GM21786 (cell line): ENCODE measurements at regions not wholly inside any gene's neighbourhood (a gene's known extent, or its start where the extent isn't known, plus 50 kb on each side); places are given as distances from the start of the nearest gene placed in this dataset.

Source experiments
- ATAC-seq: cut with Tn5 transposase; IDR thresholded peaks from one replicate; pipeline ENCODE4 v1.9.1; 2021; ENCODE audit not compliant: unreplicated experiment

GRCh38 chr12:82174936-82175335 lies 183.3 kb downstream of the CCDC59 start:
- no peak for ATAC-seq

- no peak for ATAC-seq
Measured at GRCh38 chr12:82174383-82174782, 183.8 kb downstream of the CCDC59 start.

- no peak for ATAC-seq
Measured at GRCh38 chr12:82149045-82149444, 209.1 kb downstream of the CCDC59 start.

- ATAC-seq = no peak
Measured at GRCh38 chr12:82146740-82147139, 211.4 kb downstream of the CCDC59 start.

DNA sequence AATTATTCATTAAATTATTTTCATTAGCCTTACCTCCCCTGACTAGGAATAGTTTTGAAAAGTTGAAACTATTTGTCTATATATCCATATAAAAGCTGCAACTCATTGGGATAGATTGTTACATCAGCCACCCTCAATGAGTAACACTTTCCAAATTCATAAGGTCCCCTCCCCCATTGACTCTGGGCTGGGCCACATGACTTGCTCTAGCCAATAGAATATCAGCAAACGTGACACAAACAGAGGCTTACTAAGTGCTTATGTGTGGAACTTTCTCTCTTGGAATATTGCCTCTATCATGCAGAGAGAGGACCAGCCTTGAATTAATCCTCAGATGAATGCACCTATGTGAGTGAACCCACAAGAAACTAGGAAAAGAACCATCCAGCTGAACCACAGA lies 213.7 kb downstream of the CCDC59 start:
- ATAC-seq = no peak

GRCh38 chr12:82132390-82132789 lies 225.8 kb downstream of the CCDC59 start:
- ATAC-seq = no peak

GRCh38 chr12:82130762-82131161 lies 227.4 kb downstream of the CCDC59 start:
- ATAC-seq = no peak

DNA sequence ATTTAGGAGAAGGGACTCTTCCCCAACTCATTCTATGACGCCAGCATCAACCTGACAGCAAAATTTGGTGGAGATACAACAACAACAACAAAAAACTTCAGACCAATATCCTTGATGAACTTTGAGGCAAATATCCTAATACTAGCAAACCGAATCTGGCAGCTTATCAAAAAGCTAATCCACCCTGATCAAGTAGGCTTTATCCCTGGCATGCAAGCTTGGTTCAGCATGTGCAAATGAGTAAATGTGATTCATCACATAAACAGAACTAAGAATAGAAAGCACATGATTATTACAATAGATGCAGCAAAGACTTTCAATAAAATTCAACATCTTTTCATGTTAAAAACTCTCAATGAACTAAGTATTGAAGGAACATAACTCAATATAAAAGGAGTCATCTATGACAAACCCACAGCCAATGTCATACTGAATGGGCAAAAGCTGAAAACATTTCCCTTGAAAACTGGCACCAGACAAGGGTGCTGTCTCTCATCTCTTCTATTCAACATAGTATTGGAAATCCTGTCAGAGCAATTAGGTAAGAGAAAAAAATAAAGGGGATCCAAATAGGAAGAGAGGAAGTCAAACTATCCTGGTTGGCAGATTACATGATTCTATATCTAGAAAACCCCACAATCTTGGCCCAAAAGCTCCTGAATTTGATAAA lies 233.3 kb downstream of the CCDC59 start:
- no peak for ATAC-seq

DNA sequence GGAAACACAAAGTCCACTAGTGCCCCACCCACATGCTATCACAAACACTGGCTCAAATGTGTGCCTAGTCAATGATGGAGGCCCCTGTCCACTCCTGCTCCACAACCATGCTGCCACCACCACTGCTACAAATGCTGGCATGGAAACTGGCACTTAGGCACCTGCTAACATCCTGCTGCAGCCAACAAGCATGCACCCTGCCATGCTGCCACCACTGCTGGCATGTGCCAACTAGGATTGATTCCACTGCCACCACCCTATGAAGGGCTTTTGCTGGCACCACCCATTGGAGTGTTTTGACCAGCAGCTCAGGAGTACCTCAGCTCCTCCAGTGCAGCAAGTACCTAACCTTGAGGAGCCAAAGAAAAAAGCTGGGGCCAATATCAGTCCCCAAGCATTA lies 236.6 kb downstream of the CCDC59 start:
- ATAC-seq = no peak

GRCh38 chr12:82120901-82121300 lies 237.3 kb downstream of the CCDC59 start:
- no peak for ATAC-seq

DNA sequence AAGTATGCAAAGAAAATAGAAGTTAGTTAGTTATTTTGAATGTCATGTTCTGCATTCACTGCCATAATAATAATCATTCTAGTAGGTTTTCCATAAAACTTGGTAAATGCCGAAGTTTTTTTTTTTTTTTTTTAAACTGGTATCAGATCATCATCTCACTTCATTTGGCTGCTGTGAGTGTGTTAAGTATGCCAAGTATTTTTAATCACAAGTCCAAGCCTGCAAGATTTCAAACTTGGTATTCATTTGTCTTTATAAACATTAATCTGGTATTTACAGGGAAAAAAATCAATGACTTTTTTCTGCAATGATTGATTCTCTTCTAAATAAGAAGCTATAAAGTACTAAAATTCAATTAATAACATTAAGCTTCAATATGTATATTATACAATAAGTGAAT lies 248.9 kb downstream of the CCDC59 start:
- no peak for ATAC-seq

GRCh38 chr12:82108615-82109014 lies 249.6 kb downstream of the CCDC59 start:
- no peak for ATAC-seq

DNA sequence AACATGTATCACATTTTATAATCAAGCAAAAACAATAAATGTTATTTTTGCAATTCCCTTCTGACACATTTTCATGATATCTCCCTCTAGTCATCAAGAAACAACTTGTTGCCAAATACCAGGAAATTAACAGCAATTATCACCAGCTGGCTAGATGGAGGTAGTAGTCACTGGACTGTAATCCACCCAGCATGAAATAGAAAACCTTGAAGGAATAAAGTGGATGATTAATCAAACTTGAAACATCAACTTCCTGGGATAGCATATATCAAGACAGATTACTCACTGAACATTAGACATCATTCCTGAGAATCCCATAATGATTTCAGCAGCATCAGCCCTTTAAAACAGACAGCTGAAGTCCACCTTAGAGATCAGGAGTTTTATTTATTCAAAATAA lies 259.0 kb downstream of the CCDC59 start:
- no peak for ATAC-seq

DNA sequence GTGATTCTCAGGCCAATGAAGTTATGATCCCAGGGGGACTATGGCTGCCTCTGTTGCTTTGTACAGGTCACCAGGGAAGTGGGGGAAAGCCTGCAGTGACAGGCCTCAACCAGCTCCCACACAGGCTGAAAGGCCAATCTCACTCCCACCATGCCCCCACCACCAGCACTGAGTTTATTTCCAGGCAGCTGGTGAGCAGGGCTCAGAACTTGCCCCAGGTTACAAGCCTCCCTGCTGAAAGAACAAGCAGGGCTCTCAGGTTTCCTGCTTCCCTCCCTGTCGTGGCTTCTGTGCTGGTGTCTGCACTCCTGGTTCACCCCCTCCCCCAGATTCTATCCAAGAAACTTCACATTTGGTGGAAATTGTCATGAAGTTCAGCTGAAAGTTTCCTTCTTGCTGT lies 260.3 kb downstream of the CCDC59 start:
- no peak for ATAC-seq

GRCh38 chr12:82097438-82097837 lies 260.7 kb downstream of the CCDC59 start:
- ATAC-seq = no peak

DNA sequence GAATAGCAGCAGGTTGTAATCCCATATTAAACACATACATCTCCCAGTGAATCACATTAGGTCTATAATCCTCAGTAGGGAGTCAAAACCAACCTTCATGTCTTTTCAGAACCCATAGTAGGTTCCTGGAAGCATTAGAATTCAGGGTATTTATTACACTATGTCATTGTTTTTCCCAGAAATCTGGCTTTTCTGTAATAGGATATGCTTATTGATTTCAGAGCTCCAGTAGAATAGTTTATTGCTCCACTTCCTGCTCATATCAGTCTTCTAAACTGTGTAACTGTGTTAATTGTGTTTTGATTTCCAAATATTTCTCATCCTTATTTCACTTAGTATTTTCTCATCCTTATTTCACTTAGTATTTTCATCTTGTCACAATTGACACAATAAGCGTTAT lies 268.0 kb downstream of the CCDC59 start:
- no peak for ATAC-seq

DNA sequence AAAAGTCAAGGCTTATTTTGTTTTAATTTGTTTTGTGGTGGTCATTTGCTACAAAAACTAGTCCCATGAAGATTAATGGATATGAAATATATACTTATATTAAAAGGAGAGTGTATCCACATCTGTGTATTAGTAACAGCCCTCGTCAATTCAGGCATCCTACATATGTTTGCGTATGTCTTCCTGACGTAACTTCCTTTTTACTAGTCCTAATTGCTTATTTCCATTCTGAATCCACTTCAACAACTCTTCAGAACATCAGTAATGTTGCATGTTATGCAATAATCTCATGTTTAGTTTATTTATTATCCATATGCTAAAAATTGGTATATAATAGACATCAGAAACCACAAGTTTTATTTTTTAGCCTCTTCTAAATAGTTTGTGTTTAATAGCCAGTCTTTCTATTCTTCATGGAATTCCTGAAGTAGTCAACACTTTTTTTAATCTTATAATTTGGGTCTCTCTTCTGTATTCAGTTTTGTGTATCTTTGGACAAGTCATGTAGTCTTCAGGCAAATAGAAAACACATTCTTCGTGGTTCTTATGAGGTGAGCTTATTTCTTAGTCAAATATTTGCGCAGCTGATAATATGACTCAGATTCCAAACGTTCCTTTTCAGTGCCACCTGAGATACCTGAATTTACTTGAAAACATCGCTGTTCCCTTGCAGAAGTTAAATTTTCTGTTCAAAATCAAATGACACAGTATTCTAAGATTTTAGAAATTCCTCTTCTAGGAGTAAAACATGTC lies 268.6 kb downstream of the CCDC59 start:
- ATAC-seq = no peak

DNA sequence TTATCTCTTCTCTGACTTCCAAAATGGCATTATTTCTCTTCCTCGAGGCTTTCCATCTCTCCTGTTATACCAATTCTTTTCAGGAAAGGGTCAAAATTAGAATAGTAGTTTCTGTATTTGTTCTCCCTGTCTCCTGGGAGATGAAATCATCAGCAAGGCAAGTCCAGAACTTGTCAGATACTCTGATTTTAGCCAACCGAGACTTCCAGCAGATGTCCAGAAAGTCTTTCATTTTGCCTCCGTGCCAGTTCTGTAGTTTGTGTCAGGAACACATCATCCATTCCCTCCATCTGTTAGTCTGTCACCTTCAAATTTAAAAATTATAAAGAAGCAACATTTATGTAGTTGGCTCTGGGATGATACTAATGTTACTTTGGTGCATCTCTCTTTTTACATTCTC lies 275.7 kb downstream of the CCDC59 start:
- no peak for ATAC-seq

- no peak for ATAC-seq
Measured at GRCh38 chr12:82069931-82070514, 288.2 kb downstream of the CCDC59 start.

GRCh38 chr12:82058197-82058596 lies 299.0 kb upstream of the PPFIA2 start:
- ATAC-seq = no peak

DNA sequence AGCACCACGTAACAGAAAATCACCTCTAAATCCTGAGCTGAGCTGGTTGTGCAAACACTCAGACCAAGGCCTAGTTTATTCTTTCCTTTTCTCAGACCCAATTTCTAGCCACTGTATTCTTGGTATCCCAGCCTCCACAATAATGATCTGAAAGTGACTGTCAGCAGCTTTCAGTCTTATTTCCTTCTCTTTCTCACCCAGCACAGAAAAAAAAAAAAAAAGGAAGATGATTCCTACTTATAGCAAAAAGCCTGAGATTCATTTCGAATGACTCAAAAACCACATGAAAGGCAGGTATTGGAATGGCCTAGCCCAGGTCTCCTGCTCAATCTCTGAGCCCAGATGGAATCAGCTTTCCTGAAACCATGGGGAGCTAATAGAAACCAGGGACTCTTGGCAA lies 298.6 kb upstream of the PPFIA2 start:
- ATAC-seq = no peak

GRCh38 chr12:82055391-82055790 lies 296.2 kb upstream of the PPFIA2 start:
- ATAC-seq = no peak
